ENCODE measurements at regions not wholly inside any gene's neighbourhood (a gene's known extent, or its start where the extent isn't known, plus 50 kb on each side); places are given as distances from the start of the nearest gene placed in this dataset.

- TF ChIP-seq, protein P1, sequence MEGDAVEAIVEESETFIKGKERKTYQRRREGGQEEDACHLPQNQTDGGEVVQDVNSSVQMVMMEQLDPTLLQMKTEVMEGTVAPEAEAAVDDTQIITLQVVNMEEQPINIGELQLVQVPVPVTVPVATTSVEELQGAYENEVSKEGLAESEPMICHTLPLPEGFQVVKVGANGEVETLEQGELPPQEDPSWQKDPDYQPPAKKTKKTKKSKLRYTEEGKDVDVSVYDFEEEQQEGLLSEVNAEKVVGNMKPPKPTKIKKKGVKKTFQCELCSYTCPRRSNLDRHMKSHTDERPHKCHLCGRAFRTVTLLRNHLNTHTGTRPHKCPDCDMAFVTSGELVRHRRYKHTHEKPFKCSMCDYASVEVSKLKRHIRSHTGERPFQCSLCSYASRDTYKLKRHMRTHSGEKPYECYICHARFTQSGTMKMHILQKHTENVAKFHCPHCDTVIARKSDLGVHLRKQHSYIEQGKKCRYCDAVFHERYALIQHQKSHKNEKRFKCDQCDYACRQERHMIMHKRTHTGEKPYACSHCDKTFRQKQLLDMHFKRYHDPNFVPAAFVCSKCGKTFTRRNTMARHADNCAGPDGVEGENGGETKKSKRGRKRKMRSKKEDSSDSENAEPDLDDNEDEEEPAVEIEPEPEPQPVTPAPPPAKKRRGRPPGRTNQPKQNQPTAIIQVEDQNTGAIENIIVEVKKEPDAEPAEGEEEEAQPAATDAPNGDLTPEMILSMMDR (IDR thresholded peaks at IDR 0.05; ENCODE audit: poor library complexity, severe bottlenecking) = no peak
- TF ChIP-seq RAD21 (conservative IDR thresholded peaks at IDR 0.05) (no peak), EP300 (conservative IDR thresholded peaks at IDR 0.05; ENCODE audit: poor library complexity, severe bottlenecking) (no peak), POLR2AphosphoS5 (IDR thresholded peaks at IDR 0.05) (no peak), TAF1 (IDR thresholded peaks at IDR 0.05; ENCODE audit: low read depth) (no peak), REST (IDR thresholded peaks at IDR 0.05; ENCODE audit: borderline replicate concordance) (no peak), EZH2 (IDR thresholded peaks at IDR 0.05; ENCODE audit: borderline replicate concordance, insufficient read depth, low read length, poor library complexity, severe bottlenecking) (no peak)
Observed at GRCh38 chr7:41588341-41588740, 114.5 kb downstream of the INHBA start.

All from neural cell (in vitro differentiated cells).